GM12878 (cell line): ENCODE measurements at regions not wholly inside any gene's neighbourhood (a gene's known extent, or its start where the extent isn't known, plus 50 kb on each side); places are given as distances from the start of the nearest gene placed in this dataset.

Source experiments
- ATAC-seq: fragments of 200-7000 bp; cut with Tn5 transposase; 3 replicates; pipeline ENCODE4 v1.9.1; 2020; ENCODE audit warnings: mild to moderate bottlenecking, moderate library complexity
- BruUV-seq: library from RNA; stranded (reverse); fragments of 400-500 nt; replicated peaks from 2 replicates; lab custom pipeline; 2021; lab: Mats Ljungman, UMichigan
- CTCF ChIA-PET: fragments of 300-600 bp; sonication (Branson Sonifier 250); formaldehyde crosslinking; extraction: SDS; loops from one replicate; lab custom pipeline; 2021; ENCODE audit warnings: inconsistent platforms; lab: Yijun Ruan, JAX
- POLR2A ChIA-PET: fragments of 350-600 bp; formaldehyde crosslinking; extraction: SDS; loops from one replicate; lab custom pipeline; 2021; ENCODE audit warnings: inconsistent platforms; lab: Charles Lee
- RAD21 ChIA-PET: fragments of 300-600 bp; sonication (Branson Sonifier 250); formaldehyde crosslinking; loops from one replicate; lab custom pipeline; 2023; ENCODE audit warnings: antibody characterized with exemption; ENCODE audit not compliant: unreplicated experiment; lab: Charles Lee
- SMC1A ChIA-PET: fragments of 300-600 bp; sonication (Branson Sonifier 250); formaldehyde crosslinking; loops from one replicate; lab custom pipeline; 2023; ENCODE audit not compliant: unreplicated experiment, uncharacterized antibody; lab: Charles Lee
- DNase-seq: peaks from one replicate; pipeline ENCODE4 v3.0.0-alpha.2; 2011; ENCODE audit warnings: low read depth, low spot score
- FAIRE-seq: peaks from 3 replicates; lab custom pipeline; 2011; peaks lifted over from hg19 to GRCh38; lab: Jason Lieb, UNC
- H2AFZ ChIP-seq: 2 replicates; pipeline ENCODE4 v1.6.0; 2011; ENCODE audit warnings: low read depth, low read length, control low read depth; ENCODE audit not compliant: control insufficient read depth
- H3K27ac ChIP-seq: 2 replicates; pipeline ENCODE4 v1.5.1; 2011; ENCODE audit warnings: control low read depth; ENCODE audit not compliant: control insufficient read depth, insufficient read depth
- H3K27me3 ChIP-seq, 2 experiments: replicated peaks in 1 of 2; 2 replicates each; pipeline versions ENCODE4 v1.6.0 to v1.6.1; 2011; ENCODE audit warnings: low read length in 1 of 2; ENCODE audit not compliant: control insufficient read depth in 2 of 2, insufficient read depth in 2 of 2
- H3K36me3 ChIP-seq, 2 experiments: 2 replicates each; pipeline ENCODE4 v1.5.1; 2011; ENCODE audit warnings: low read length in 1 of 2; ENCODE audit not compliant: control insufficient read depth in 2 of 2, insufficient read depth in 2 of 2
- H3K4me1 ChIP-seq: 2 replicates; pipeline ENCODE4 v1.6.1; 2011; ENCODE audit warnings: mild to moderate bottlenecking, low read length, moderate library complexity, mixed read lengths; ENCODE audit not compliant: control insufficient read depth, insufficient read depth
- H3K4me2 ChIP-seq: 2 replicates; pipeline ENCODE4 v1.6.0; 2011; ENCODE audit warnings: control low read depth; ENCODE audit not compliant: control insufficient read depth, insufficient read depth
- H3K4me3 ChIP-seq: fragments of 200-600 bp; sonication (generic); 2 replicates; pipeline ENCODE4 v1.5.1; 2016
- H3K79me2 ChIP-seq: 2 replicates; pipeline ENCODE4 v1.6.0; 2011; ENCODE audit warnings: low read length; ENCODE audit not compliant: control insufficient read depth, insufficient read depth
- H3K9ac ChIP-seq: 2 replicates; pipeline ENCODE4 v1.8.0; 2011; ENCODE audit warnings: low read length, control low read depth, mixed read lengths; ENCODE audit not compliant: control insufficient read depth, insufficient read depth
- H3K9me3 ChIP-seq: replicated peaks from 3 replicates; pipeline ENCODE4 v1.5.1; 2011; ENCODE audit warnings: mild to moderate bottlenecking, low read length; ENCODE audit not compliant: control insufficient read depth, insufficient read depth
- H4K20me1 ChIP-seq: 2 replicates; pipeline ENCODE4 v1.6.0; 2011; ENCODE audit not compliant: control insufficient read depth, insufficient read depth
- FOS ChIP-seq: IDR thresholded peaks from 3 replicates; pipeline ENCODE4 v1.6.1; 2011; ENCODE audit warnings: borderline replicate concordance; ENCODE audit not compliant: insufficient read length; ENCODE audit errors: extremely low read depth
- GATAD2B ChIP-seq: fragments of 450-650 bp; conservative IDR thresholded peaks from 2 replicates; pipeline ENCODE4 v1.6.1; 2017; ENCODE audit warnings: low read depth, mild to moderate bottlenecking, moderate library complexity
- TCF3 ChIP-seq: IDR thresholded peaks from 2 replicates; pipeline ENCODE4 v1.6.1; 2012; ENCODE audit warnings: low read depth, mild to moderate bottlenecking, low read length, borderline replicate concordance; ENCODE audit not compliant: insufficient read depth
- WGBS: methylation state at CpG from one replicate; pipeline ENCODE4 v1.1.6; 2016; ENCODE audit warnings: low lambda C conversion rate; ENCODE audit not compliant: insufficient replicate concordance, insufficient coverage; ENCODE audit errors: missing lambda C conversion rate; 5-methylcytosine and 5-hydroxymethylcytosine counted together
- in situ Hi-C: fragments of 300-500 bp; cut with MboI; formaldehyde crosslinking; loops from 9 replicates; pipeline ENCODE4 v1.14.3; 2018; ENCODE audit warnings: mixed read lengths
- intact Hi-C: fragments of 100-400 bp; cut with micrococcal nuclease; formaldehyde crosslinking; loops from one replicate; pipeline ENCODE4 v1.14.2; 2022; ENCODE audit not compliant: unreplicated experiment

DNA sequence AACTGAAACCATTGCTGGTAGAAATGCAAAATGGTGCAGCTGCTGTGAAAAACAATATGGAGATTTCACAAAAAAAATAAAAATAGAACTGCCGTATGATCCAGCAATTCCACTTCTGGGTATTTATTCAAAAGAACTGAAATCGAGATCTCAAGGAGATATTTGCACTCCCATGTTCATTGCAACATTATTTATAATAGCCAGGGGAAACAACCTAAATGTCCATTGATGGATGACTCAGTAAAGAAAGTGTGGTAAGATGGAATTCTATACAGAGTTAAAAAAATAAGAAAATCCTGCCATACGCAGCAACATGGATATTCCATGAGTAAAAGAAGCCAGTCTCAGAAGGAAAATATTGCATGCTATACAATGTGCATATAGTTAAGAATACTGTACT is 290.6 kb upstream of the GHITM start:
- CTCF ChIA-PET = no interaction called here
- Histone ChIP-seq H3K4me1 (no peaks in the 10 kb centered on the region), H4K20me1 (no peaks in the 10 kb centered on the region), H3K9me3 (no peaks in the 10 kb centered on the region), H3K27me3 (no peaks in the 10 kb centered on the region), H3K79me2 (no peaks in the 10 kb centered on the region), H3K4me3 (no peak overlapping the region), H3K9ac (no peak overlapping the region), H3K36me3 (no peaks in the 10 kb centered on the region), H3K4me2 (no peak overlapping the region), H3K27ac (no peak overlapping the region), H2AFZ (no peak overlapping the region)
- in situ Hi-C loops (no loop called here), intact Hi-C loops (no loop called here)
- no peak for ATAC-seq
- no peak for DNase-seq
- SMC1A ChIA-PET = interaction anchor here (0.6 kb wide), 1 partner anchor 253 kb away, joined by 3 read pairs; no protein-coding TSS in a partner anchor
- POLR2A ChIA-PET = no interaction called here
- RAD21 ChIA-PET = no interaction called here
- no peak for TF ChIP-seq TCF3
- no peak for TF ChIP-seq FOS
- 27% methylated on average over 3 of the region's 3 CpGs for WGBS
- FAIRE-seq = no peak
- BruUV-seq = no TSS peak

DNA sequence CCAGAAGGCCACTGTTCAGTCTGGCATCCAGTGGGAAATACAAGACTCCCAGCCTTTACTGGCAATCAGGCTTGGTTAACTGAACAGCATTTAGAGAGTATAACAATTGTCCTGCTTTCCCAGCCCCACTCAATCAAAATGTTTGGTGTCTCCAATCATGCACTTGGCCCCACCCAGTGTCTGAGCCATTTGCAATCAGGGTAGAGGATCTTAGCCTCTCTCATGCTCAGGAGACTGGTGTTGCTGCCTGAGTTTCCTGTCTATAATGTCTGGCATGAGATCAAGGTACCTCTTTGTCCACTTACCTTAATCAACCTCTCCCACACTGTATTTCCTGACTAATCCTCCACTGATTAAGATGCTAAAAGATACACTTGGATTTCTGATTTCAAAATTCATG is 290.2 kb upstream of the GHITM start:
- SMC1A ChIA-PET = no interaction called here
- RAD21 ChIA-PET = no interaction called here
- Histone ChIP-seq H3K27ac (no peak overlapping the region), H3K9ac (no peak overlapping the region), H3K27me3 (no peaks in the 10 kb centered on the region), H4K20me1 (no peaks in the 10 kb centered on the region), H3K79me2 (no peaks in the 10 kb centered on the region), H2AFZ (no peak overlapping the region), H3K4me3 (no peak overlapping the region), H3K9me3 (no peaks in the 10 kb centered on the region), H3K4me1 (no peaks in the 10 kb centered on the region), H3K4me2 (no peak overlapping the region), H3K36me3 (no peaks in the 10 kb centered on the region)
- in situ Hi-C loops = no loop called here
- BruUV-seq = no TSS peak
- TF ChIP-seq GATAD2B = no peak
- DNase-seq (no peak), FAIRE-seq (no peak), ATAC-seq (no peak)
- POLR2A ChIA-PET = no interaction called here
- CTCF ChIA-PET = no interaction called here
- intact Hi-C loops = no loop called here
